ENCODE measurements at regions not wholly inside any gene's neighbourhood (a gene's known extent, or its start where the extent isn't known, plus 50 kb on each side); places are given as distances from the start of the nearest gene placed in this dataset.

GRCh38 chr3:116896116-116896515, 186.5 kb downstream of the TUSC7 start:
- no peak for DNase-seq
- no peaks in the 10 kb centered on the region for H3K36me3 Mint-ChIP-seq (ENCODE audit: insufficient read depth, unreplicated experiment)
- no peak for TF ChIP-seq CTCF (IDR thresholded peaks at IDR 0.05; ENCODE audit: insufficient read depth in 1 of 2, low read depth in 1 of 2, low read length in 1 of 2, severe bottlenecking in 1 of 2, unreplicated experiment in 1 of 2)
- no peaks in the 10 kb centered on the region for H3K4me1 Mint-ChIP-seq (ENCODE audit: low read depth, unreplicated experiment)
- CTCF ChIA-PET, result no interaction called here
- POLR2A ChIA-PET, result no interaction called here
- H3K4me3 Mint-ChIP-seq (ENCODE audit: unreplicated experiment), result no peak overlapping the region
- no peaks in the 10 kb centered on the region for H3K27me3 Mint-ChIP-seq (ENCODE audit: insufficient read depth, unreplicated experiment)
- Histone ChIP-seq H3K36me3 (ENCODE audit: control insufficient read depth, insufficient read depth, low read length) (no peaks in the 10 kb centered on the region), H3K4me3 (ENCODE audit: low read depth, low read length) (no peak overlapping the region), H3K9me3 (no peaks in the 10 kb centered on the region), H3K27me3 (replicated peaks; ENCODE audit: control insufficient read depth, insufficient read depth, low read length) (no peaks in the 10 kb centered on the region), H3K4me1 (no peaks in the 10 kb centered on the region; the same call in 1 of the 2 replicates)
- intact Hi-C loops (cut with micrococcal nuclease; ENCODE audit: unreplicated experiment), result no loop called here
- no peaks in the 10 kb centered on the region for H3K9me3 Mint-ChIP-seq (ENCODE audit: unreplicated experiment)
- no peak overlapping the region for H3K27ac Mint-ChIP-seq (ENCODE audit: unreplicated experiment)
- no TSS peak for BruUV-seq (replicated peaks)

- no peaks in the 10 kb centered on the region for H3K27me3 ChIP-seq (replicated peaks; ENCODE audit: control insufficient read depth, insufficient read depth, low read length)
- Mint-ChIP-seq H3K36me3 (ENCODE audit: insufficient read depth, unreplicated experiment) (no peaks in the 10 kb centered on the region), H3K9me3 (ENCODE audit: unreplicated experiment) (no peaks in the 10 kb centered on the region), H3K4me1 (ENCODE audit: low read depth, unreplicated experiment) (no peaks in the 10 kb centered on the region), H3K27ac (ENCODE audit: unreplicated experiment) (no peak overlapping the region), H3K27me3 (ENCODE audit: insufficient read depth, unreplicated experiment) (no peaks in the 10 kb centered on the region), H3K4me3 (ENCODE audit: unreplicated experiment) (no peak overlapping the region)
- intact Hi-C loops (cut with micrococcal nuclease; ENCODE audit: unreplicated experiment), result no loop called here
- H3K4me1 ChIP-seq, result no peaks in the 10 kb centered on the region; the same call in 1 of the 2 replicates
- no peak for DNase-seq
- no peak overlapping the region for H3K4me3 ChIP-seq (ENCODE audit: low read depth, low read length)
- ChIA-PET POLR2A (no interaction called here), CTCF (no interaction called here)
- no TSS peak for BruUV-seq (replicated peaks)
- H3K9me3 ChIP-seq, result no peaks in the 10 kb centered on the region
- no peaks in the 10 kb centered on the region for H3K36me3 ChIP-seq (ENCODE audit: control insufficient read depth, insufficient read depth, low read length)
- TF ChIP-seq CTCF (IDR thresholded peaks at IDR 0.05; ENCODE audit: insufficient read depth in 1 of 2, low read depth in 1 of 2, low read length in 1 of 2, severe bottlenecking in 1 of 2, unreplicated experiment in 1 of 2), result no peak
Observed at GRCh38 chr3:116897382-116897781, 187.8 kb downstream of the TUSC7 start.

- Histone ChIP-seq H3K9me3 (no peaks in the 10 kb centered on the region), H3K27me3 (replicated peaks; ENCODE audit: control insufficient read depth, insufficient read depth, low read length) (no peaks in the 10 kb centered on the region), H3K36me3 (ENCODE audit: control insufficient read depth, insufficient read depth, low read length) (no peaks in the 10 kb centered on the region), H3K4me1 (no peaks in the 10 kb centered on the region; the same call in 1 of the 2 replicates), H3K4me3 (ENCODE audit: low read depth, low read length) (no peak overlapping the region)
- Mint-ChIP-seq H3K4me1 (ENCODE audit: low read depth, unreplicated experiment) (no peaks in the 10 kb centered on the region), H3K36me3 (ENCODE audit: insufficient read depth, unreplicated experiment) (no peaks in the 10 kb centered on the region), H3K9me3 (ENCODE audit: unreplicated experiment) (no peaks in the 10 kb centered on the region), H3K27ac (ENCODE audit: unreplicated experiment) (no peak overlapping the region), H3K4me3 (ENCODE audit: unreplicated experiment) (no peak overlapping the region), H3K27me3 (ENCODE audit: insufficient read depth, unreplicated experiment) (peaks cover 4% of the 10 kb centered on the region)
- intact Hi-C loops (cut with micrococcal nuclease; ENCODE audit: unreplicated experiment), result no loop called here
- no peak for TF ChIP-seq CTCF (IDR thresholded peaks at IDR 0.05; ENCODE audit: insufficient read depth in 1 of 2, low read depth in 1 of 2, low read length in 1 of 2, severe bottlenecking in 1 of 2, unreplicated experiment in 1 of 2)
- no TSS peak for BruUV-seq (replicated peaks)
- ChIA-PET CTCF (no interaction called here), POLR2A (no interaction called here)
- no peak for DNase-seq
Observed at GRCh38 chr3:116899253-116899652, 189.7 kb downstream of the TUSC7 start.
